AG10803 (cell line): ENCODE measurements at regions not wholly inside any gene's neighbourhood (a gene's known extent, or its start where the extent isn't known, plus 50 kb on each side); places are given as distances from the start of the nearest gene placed in this dataset.
"Not testable (repeated sequence)": the region's sequence is repeated elsewhere in the genome, so short reads cannot be mapped to it uniquely, and the experiment has no call there.

Experiments used
- DNase-seq: peaks from one replicate; pipeline ENCODE4 v3.0.0; 2010; ENCODE audit warnings: low read depth
- H3K4me3 ChIP-seq: 2 replicates; pipeline ENCODE4 v1.5.1; 2011; ENCODE audit warnings: mild to moderate bottlenecking, low read length, control low read depth
- TF ChIP-seq, protein P1 (sequence below): conservative IDR thresholded peaks from 2 replicates; pipeline ENCODE4 v1.5.1; 2011; ENCODE audit warnings: mild to moderate bottlenecking, low read length, control low read depth, inconsistent platforms

DNA sequence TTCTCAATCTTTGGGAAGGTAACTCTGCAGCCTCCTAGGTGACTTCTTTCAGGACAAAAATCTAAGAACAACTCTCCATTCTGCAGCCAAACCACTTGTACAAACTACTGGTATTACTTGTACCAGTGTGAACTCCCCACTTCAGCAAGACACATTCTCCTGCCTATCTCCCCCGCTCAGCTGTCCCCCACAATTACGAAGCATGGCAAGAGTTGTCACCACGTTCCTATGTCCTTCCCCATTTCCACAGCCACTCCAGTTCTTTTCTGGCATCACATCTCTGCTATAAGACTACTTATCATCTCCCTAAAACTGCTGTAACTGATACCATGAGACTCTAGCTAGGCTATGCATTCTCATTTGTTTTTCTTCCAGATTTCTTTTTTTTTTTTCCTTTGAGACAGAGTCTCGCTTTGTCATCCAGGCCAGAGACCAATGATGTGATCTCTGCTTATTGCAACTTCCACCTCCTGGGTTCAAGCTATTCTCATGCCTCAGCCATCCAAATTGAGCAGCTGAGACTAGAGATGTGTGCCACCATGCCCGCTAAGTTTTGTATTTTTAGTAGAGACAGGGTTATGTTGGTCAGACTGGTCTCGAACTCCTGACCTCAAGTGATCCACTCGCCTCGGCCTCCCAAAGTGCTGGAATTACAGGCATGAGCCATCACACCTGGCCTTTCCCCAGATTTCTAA lies 71.9 kb upstream of the CDON start:
- no peak overlapping the region for H3K4me3 ChIP-seq
- TF ChIP-seq, protein P1, sequence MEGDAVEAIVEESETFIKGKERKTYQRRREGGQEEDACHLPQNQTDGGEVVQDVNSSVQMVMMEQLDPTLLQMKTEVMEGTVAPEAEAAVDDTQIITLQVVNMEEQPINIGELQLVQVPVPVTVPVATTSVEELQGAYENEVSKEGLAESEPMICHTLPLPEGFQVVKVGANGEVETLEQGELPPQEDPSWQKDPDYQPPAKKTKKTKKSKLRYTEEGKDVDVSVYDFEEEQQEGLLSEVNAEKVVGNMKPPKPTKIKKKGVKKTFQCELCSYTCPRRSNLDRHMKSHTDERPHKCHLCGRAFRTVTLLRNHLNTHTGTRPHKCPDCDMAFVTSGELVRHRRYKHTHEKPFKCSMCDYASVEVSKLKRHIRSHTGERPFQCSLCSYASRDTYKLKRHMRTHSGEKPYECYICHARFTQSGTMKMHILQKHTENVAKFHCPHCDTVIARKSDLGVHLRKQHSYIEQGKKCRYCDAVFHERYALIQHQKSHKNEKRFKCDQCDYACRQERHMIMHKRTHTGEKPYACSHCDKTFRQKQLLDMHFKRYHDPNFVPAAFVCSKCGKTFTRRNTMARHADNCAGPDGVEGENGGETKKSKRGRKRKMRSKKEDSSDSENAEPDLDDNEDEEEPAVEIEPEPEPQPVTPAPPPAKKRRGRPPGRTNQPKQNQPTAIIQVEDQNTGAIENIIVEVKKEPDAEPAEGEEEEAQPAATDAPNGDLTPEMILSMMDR = no peak
- no peak for DNase-seq

DNA sequence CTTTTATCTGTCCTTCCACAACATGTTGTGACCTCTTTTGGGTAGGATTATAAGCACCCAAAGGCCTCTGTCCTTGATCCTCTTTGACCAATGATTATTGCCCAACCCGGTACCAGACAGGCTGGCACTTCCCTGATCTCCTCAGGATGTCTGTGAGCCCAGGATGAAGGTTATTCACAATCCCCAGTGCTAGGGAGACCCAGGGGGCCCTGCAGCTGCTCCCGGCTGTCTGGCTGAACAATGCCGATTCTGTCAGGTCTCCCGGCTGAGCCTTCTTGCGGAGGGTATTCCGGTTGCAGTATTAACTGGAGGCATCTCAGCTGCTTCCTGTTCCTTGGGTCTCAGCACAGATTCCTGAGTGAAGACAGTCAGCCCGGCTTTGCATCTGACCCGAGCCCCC lies 71.2 kb upstream of the CDON start:
- TF ChIP-seq, protein P1 = no peak
- no peak for DNase-seq
- H3K4me3 ChIP-seq = no peak overlapping the region

DNA sequence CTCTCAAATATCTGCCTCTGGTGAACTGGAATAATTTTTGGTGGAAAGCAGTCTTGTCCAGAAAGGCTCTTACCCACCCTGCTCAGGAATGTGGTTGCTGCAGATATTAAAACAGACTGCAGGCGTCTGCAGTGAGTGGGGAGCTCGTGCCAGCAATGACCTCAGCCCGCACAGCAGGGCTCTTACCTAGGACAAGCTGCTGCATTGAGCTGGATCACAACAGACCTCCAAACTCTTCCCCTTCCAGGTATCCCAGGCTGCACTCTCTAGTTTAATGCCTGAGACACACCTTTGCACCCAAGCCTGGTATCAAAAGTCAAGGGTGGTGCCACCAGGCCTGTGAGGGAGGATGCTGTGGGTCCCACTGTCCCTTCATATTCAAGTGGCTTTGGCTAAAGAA lies 69.7 kb upstream of the CDON start:
- peak; percentile 62 for DNase-seq
- no peak overlapping the region for H3K4me3 ChIP-seq
- TF ChIP-seq, protein P1 = 0 out of 2 replicates have a peak, but pooled peaks have one; percentile 14

DNA sequence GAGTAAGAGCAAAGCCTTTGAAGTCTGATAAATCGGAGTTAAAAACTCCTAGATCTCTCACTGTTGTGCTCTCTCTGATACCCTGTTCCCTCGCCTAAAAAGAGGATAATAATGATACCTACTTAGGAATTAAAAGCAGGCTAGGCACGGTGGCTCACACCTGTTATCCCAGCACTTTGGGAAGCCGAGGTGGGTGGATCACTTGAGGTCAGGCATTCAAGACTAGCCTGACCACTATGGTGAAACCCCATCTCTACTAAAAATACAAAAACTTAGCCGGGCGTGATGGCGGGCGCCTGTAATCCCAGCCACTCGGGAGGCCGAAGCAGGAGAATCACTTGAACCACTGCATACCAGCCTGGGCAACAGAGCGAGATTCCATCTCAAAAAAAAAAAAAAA lies 68.1 kb upstream of the CDON start:
- H3K4me3 ChIP-seq, DNase-seq: not testable (repeated sequence)

DNA sequence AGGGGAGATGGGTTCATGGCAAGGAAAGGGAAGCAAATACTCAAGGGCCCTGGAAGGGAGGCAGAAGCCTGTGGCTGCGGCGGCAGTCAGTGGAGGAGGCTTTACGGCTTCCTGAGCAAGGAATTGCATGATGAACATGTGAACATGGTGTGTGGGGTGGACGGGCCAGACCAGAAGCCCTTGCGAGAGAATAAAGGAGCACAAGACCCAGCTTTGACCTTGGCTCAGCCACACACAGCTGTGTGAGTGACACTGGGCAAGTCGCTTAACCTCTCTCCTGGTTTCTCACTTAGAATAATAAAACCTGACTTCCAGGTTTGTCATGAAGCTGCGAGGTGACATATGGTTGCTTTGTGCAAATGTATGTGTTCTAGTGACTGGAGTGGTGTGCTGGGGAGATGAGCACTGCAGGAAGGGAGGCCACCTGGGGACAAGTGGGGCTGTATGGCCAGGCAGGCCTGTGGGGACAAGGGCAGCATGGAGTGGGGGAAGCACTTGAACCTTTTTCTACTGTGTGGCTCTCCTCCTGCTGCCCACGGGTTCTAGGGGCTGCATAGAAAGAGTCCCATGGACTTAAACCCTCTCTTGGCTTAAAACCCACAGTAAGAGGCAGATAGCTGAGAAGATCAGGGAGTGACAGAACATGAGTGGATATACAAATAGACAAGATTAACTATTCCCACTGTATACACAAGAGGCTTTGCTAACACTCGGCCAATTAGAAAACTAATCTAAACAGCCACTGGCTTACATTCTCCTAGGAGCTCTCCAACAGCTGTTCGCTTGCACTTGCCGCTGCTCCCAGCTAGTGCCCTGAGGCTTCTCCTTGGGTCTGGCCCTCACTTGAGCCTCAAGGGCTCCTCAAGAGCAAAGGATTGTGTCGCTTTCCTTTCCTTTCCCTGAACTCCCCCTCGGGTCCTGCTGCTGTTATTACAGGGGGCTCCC lies 67.3 kb upstream of the CDON start:
- no peak for DNase-seq
- TF ChIP-seq, protein P1 = no peak
- H3K4me3 ChIP-seq = no peak overlapping the region

DNA sequence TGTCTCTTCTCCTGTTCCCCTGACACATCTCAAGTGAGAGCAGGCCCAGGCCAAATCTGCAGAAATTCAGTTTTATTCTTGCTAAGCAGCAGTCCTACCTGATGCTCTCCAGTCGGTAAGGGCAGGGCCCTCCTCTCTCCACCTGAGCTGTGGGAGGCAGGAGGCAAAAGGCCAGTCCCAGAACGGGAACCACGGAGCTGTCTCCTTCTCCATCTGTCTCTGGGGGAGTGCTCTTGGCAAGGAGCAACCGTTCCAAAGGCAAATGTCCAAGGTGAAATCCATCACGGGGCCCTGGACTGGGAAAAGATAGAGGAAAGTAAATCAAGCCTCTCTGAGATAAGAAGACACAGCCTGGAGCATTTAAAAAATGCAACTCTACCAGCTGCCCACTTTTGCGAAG lies 65.2 kb upstream of the CDON start:
- no peak overlapping the region for H3K4me3 ChIP-seq

DNA sequence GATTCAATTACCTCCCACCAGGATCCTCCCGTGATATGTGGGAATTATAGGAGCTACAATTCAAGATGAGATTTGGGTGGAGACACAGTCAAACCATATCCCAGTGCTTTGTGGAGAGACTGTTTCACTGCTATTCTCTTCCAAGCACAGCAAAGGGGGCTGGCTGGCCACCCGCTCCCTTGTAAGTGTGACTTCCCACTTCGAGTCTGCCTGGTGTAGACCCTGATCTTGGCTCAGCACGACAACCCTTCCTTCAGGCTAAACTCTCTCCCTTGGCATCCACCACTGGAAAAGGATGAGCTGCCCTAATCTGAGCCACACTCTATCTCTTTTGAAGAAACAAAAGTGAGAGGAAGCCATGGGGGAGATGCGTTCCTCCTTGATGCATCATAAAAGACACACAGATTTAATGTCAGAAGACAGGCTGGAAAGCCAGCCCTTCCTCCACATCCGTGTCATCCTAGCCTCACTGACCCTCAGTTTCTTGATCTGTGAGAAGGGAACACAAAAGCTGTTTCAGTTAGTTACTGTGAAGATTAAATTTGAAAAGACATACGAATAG lies 64.7 kb upstream of the CDON start:
- H3K4me3 ChIP-seq = no peak overlapping the region
- TF ChIP-seq, protein P1 = no peak
- DNase-seq = no peak

More for the DNA sequence above, 65.2 kb upstream of the CDON start:
- TF ChIP-seq, protein P1 = no peak
- no peak for DNase-seq
